ENCODE measurements at regions not wholly inside any gene's neighbourhood (a gene's known extent, or its start where the extent isn't known, plus 50 kb on each side); places are given as distances from the start of the nearest gene placed in this dataset.

DNA sequence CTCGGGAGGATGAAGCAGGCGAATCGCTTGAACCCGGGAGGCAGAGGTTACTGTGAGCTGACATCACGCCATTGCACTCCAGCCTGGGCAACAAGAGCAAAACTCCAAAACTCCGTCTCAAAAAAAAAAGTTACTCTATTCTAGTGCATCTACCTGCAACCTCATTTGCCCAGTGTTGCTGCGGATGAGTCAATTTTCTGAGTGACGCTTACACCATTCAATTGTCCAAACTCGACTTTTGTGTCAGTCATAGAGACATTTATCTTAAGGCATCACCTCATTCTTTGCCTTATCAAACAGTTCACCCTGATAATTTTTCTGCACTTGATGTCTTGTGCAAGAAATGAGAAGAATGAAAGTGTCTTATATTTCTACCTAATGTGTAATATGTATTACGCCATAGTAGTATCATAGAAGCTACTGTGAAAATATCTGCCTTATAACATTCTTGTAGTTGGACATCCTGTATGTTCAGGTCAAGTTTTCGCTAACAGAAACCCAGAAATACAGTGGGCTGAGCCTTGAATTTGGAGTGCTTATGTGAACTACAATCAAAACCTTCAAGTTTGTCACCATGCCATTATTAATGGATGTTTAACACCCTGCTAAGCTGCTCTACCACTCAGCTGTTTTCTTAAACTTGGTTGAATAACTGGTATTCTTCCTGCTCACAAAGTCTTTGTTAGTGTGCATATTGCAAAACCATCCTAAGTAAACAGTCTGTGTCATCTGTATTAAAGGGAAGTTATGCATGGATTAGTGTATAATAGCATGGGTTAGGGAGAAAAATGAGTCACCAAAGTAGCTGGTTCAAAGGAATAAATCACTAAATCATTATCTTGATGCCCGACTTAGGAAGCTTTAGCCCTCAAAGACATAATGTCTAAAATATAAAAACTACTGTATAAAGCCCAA lies 531.0 kb upstream of the NR2F2 start:
- peak; percentile 93 for DNase-seq (ENCODE audit: low read depth)
- in situ Hi-C loops (cut with HindIII; ENCODE audit: low pct_unique_long_range_greater_than_20kb, low sequenced_read_pairs), result no loop called here

DNA sequence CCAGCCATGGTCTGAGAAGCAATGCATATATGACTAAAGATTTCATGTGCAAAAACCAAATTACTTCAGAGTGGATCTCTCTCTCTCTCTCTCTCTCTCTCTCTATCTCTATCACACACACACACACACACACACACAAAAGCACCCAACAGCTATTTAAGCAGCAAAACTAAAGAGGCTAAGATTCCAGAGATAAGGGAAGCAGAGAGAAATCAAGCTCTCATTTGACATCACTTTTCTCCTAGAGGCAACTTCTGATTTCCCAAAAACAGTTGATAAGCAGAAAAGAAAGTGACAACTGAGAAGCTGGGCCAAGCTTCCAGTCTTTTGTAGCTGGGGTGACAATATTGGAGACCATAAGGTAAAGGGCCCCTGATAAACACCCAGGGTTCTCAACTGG lies 526.0 kb upstream of the NR2F2 start:
- in situ Hi-C loops (cut with HindIII; ENCODE audit: low pct_unique_long_range_greater_than_20kb, low sequenced_read_pairs), result no loop called here
- no peak for DNase-seq (ENCODE audit: low read depth)

DNA sequence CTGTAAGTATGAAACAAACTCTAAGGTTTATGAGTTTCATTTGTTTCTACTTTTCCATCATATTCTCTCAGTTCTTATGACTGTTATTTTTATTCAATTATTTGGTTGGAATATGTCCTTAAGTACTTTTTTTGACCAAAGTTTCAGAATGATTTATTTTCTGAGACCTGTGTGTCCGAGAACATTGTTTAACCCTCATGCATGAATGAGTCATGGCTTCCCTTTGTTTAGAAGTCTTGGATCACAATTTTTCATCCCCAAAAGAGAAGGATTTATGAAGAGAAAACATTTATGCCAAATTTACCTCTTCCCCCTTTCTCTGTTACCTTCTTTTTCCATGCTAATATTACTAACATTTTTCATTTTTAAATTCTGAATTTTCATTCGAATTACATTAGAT lies 518.0 kb upstream of the NR2F2 start:
- no peak for DNase-seq (ENCODE audit: low read depth)
- in situ Hi-C loops (cut with HindIII; ENCODE audit: low pct_unique_long_range_greater_than_20kb, low sequenced_read_pairs), result no loop called here

DNA sequence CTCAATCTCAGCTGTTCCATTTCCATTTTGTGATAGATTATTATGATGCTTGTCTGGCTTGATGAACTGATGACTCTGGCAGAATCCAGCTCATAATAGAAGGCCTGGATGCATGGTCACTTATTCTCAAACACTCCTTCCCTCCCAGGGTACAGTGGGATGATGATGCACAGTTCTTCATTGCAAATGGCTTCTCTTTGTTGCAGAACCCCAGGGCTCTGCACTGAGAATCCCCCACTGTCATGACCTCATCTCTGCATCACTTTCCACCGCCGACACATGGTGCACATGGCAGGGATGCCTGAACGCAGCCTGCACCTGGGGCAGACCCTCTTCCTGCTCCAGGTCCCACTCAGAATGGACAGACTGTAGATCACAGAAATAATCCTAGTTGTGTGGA lies 515.6 kb upstream of the NR2F2 start:
- in situ Hi-C loops (cut with HindIII; ENCODE audit: low pct_unique_long_range_greater_than_20kb, low sequenced_read_pairs), result no loop called here
- no peak for DNase-seq (ENCODE audit: low read depth)

DNA sequence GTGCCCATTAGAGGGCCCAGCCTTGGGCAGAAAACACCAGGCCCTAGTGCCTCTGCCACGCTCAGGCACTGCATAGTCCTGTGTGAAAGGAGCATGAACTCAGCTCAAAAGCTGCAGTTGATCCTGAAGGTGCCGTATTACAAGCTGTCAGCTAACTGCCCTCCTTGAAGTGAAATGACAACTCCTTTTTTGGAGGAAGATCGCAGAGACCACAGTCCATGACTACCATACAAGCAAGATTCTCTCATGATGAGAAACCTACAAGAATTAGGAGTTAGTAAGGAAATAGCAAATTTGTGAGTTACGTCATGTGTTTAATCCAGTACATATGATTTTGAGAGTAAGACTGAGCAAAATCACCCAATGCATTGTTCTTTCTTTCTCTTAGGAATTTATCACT lies 513.9 kb upstream of the NR2F2 start:
- in situ Hi-C loops (cut with HindIII; ENCODE audit: low pct_unique_long_range_greater_than_20kb, low sequenced_read_pairs), result no loop called here
- no peak for DNase-seq (ENCODE audit: low read depth)

DNA sequence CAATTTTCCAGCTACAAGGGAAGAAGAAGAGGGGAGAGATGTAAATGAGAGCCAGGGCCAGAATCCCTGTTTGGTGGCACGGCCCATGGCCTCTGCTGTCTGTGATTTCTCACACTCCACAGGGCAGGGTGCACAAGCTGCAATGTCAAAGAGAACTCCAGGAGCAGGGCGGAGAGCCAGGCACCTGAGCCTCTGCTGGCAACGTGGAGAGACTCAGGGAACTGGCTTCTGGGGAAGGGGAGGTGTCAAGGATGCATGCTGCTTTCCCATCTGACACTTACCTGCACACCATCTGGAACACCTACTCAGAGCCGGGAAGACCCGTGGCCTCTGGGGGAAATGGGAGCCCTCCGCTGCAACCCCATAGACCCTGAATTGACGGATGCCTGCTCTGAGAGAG lies 507.5 kb upstream of the NR2F2 start:
- DNase-seq (ENCODE audit: low read depth), result no peak
- in situ Hi-C loops (cut with HindIII; ENCODE audit: low pct_unique_long_range_greater_than_20kb, low sequenced_read_pairs), result no loop called here

DNA sequence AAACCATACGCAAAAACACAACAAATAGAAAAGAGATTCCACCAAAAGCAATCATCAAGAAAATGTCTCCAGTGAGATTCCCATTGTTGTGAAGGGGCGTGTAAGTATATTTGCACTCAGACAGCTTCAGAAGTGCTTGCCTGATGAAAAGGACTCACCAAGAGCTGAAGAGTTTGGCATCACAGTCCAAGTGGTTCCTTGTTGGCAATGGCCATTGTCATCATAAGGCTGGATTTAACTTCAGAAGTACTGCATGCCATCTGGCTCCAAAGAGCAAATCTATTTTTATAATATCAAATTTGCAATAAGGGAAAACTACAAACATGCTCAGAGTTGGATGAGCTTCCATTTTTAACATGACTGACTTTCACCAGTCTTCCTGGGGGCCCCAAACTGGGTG lies 505.3 kb upstream of the NR2F2 start:
- in situ Hi-C loops (cut with HindIII; ENCODE audit: low pct_unique_long_range_greater_than_20kb, low sequenced_read_pairs), result no loop called here
- DNase-seq (ENCODE audit: low read depth), result no peak

DNA sequence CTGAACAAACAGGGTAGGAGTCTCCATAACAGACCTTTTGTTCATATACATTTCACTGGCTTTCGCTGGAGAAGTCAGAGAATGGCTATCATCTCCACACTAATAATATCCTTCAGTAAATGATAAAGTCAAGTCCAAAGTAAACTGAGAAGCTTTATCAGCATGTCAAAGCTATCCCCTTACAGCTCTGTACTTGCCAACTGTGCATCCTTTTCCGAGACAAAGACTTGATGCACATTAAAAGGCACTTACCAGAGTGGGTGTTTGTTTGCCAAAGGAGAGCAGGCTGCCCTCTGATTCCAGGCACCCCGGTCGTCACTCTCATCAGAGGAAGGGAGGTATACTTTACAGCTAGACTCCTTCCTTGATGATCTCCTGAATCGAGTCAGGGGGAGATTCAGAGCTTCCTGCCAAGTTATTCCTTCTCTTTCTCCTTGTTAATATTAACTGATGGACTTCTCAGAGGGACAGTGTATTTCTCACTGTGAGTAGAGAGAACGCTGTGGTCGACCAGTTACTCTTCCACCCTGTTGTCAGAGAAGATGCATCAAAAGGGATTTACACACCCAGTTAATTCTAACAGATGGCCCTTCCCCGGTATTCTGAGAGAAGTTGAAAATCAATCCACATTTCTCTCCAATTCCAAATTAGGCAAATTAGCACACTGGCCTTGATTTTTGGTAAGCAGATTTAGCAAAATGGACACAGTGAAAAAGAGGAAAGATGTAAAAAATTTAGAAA lies 504.7 kb upstream of the NR2F2 start:
- DNase-seq (ENCODE audit: low read depth), result no peak

DNA sequence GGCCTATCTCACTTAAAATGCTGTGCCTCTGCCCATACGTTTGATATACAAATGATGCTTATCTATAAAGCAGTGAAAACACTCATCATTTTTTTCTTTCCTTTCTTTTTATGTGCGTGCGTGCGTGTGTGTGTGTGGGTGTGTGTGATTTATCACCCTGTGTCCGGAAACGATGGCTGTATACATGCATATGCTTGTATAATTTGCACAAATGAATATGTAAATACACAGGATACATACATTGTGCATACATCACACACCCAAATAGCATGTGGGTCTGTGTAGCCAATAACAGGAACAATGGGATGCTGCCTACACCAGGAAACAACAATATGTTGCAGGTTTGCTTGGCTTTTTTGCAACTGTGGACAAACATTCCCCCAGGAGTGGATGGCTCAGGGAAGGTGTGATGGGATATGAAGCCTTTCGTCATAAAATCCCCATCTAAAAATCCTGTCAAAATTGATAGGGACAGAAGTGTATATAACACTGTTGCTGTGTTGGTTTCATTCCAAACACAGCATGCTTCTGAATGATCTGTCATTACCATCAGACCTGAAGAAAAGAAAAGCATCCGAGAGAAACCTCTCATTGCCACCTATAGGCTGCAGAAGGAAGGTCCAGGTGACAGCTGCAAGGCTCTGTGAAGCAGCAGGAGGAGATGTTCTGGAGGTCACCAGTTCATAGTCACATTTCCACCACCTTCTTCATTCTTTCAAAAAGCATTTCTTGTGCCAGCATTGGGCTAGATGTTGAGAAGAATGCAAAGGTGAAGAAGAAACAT lies 503.9 kb upstream of the NR2F2 start:
- in situ Hi-C loops (cut with HindIII; ENCODE audit: low pct_unique_long_range_greater_than_20kb, low sequenced_read_pairs), result no loop called here
- DNase-seq (ENCODE audit: low read depth), result peak; percentile 29

More for the DNA sequence above, 504.7 kb upstream of the NR2F2 start:
- in situ Hi-C loops (cut with HindIII; ENCODE audit: low pct_unique_long_range_greater_than_20kb, low sequenced_read_pairs), result no loop called here

DNA sequence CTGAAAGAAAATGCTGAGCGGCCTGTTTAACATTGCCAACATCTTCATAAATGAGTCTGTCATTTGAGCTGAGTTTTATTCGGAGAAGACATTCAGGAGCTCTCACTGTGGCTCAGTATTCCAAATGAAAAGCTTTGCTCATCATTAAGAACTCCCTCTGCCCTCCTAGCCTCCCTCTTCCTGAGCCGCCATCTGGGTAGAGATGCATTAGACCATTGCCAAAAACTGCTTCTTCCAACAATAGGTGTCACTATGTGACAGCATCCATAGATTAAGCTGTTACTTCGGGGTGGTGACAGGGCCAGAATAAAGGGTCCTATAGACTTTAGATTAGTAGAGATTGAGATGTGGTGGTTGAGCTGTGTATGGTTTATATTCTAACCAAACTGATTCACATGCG lies 501.4 kb upstream of the NR2F2 start:
- DNase-seq (ENCODE audit: low read depth), result no peak
- in situ Hi-C loops (cut with HindIII; ENCODE audit: low pct_unique_long_range_greater_than_20kb, low sequenced_read_pairs), result no loop called here

DNA sequence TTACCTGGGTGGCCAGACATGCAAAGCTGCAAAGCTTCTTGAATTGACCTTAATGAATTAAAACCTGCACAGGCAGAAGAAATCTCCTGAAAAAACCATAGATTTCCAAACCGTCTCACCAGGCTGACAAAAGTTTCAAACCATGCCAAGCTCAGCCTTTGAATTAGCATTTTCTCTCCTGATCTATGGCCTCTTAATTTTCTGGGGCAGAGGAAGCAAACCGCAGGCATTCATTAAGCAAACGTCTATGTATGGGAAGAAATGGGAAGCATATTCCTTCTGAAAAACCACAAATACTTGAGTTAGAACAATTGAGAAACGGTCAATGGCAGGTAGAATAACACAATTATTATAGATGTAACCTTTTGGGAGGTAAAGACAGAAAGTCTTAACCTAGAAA lies 500.2 kb upstream of the NR2F2 start:
- no peak for DNase-seq (ENCODE audit: low read depth)
- in situ Hi-C loops (cut with HindIII; ENCODE audit: low pct_unique_long_range_greater_than_20kb, low sequenced_read_pairs), result no loop called here

DNA sequence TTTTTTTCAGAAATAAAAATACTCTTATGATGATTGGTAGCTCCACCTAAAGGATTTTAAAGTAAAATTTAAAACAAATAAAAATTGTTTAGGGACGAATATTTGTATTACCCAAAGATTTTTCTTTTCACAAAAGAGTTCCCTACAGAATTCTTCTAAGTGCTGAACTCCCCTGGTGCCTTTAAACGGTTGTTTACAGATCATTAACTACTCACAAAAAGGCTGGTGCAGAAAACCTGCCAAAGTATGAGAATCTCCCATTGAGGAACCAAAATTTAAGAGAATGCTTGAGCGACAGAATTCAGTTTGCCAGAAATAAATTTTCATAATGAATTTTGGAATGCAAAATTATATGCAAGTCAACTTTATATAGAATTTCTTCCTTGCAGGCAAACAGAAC lies 497.8 kb upstream of the NR2F2 start:
- in situ Hi-C loops (cut with HindIII; ENCODE audit: low pct_unique_long_range_greater_than_20kb, low sequenced_read_pairs), result no loop called here
- no peak for DNase-seq (ENCODE audit: low read depth)

DNA sequence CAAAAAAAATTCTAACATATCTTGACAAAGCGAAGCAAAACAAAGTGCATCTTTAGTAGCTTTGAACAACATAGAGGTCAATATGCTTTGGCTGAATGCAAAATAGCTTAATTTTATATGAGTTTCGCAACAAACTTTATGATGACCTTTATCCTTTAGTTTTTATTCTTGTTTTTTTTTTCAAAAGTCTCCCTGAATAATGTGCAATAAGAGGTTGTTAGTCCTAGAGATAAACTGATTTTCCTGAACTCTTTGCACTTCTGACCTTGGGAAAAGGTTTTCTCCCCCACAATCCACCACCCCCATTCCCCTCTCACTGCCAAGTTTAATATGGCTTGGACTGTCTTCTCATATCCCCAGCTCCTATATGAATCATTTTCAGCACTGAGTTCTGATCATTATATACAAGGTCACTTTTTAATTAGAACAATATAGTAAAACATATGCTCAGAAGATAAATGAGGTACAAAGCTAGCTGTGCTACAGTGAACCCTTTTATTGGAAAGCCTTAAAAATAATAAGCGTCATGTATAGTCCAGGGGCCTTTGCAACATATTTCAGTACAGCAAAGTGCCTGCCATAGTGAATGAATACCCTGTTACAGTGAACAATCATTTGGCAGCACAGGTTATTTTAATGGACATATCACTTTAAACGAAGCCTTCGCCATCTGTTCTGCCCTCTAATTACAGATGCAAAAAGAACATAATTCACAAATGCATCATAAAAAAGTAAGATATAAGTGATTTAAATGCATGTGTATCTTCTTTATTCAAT lies 496.3 kb upstream of the NR2F2 start:
- no peak for DNase-seq (ENCODE audit: low read depth)
- in situ Hi-C loops (cut with HindIII; ENCODE audit: low pct_unique_long_range_greater_than_20kb, low sequenced_read_pairs), result no loop called here

DNA sequence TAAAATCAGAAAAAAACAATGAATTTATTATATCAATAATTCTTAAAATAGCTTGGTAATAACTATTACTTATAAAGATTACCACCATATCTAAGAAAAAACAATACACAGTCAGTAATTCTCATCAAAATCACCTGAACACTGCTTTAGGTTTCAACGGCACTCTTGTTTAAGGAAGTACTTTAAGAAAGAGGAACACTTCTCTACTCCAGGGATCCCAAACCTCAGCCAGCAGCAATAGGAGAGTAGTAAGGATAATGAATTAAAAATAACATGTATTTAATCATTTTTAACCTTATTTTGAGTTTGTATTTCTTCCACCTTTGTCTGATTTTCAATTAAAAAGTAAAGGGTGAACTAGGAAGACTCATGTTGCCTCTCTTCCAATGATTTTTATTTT lies 494.0 kb upstream of the NR2F2 start:
- in situ Hi-C loops (cut with HindIII; ENCODE audit: low pct_unique_long_range_greater_than_20kb, low sequenced_read_pairs), result no loop called here
- DNase-seq (ENCODE audit: low read depth), result no peak

DNA sequence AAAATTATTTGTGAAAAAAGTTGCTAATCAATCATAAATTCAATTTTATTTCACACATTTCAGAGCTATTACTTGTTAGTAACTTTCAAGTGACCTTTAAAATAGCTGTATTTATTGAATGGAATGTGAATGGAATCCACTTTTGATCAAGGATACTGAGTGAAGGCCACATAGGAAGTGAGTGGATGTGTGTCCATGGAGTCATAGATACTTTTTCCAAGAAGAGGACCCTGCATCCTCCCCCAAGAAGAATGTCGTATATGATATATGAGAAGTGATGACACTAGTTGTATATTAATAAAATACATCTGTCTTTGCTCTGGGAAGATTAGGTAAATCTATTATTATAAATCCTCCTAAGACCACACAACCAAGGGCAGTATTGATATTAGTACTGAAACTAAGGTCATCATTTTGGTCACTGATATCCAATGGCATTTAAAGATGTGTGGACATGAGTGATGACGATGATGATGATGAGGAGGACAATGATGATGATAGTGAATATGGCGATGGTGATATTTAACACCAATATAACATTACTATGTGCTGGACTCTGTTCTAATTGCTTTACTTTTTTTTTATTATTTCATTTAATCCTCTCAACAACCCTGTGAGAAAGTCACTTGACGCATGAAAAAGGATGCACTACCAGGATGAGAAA lies 493.0 kb upstream of the NR2F2 start:
- no peak for DNase-seq (ENCODE audit: low read depth)
- in situ Hi-C loops (cut with HindIII; ENCODE audit: low pct_unique_long_range_greater_than_20kb, low sequenced_read_pairs), result no loop called here

DNA sequence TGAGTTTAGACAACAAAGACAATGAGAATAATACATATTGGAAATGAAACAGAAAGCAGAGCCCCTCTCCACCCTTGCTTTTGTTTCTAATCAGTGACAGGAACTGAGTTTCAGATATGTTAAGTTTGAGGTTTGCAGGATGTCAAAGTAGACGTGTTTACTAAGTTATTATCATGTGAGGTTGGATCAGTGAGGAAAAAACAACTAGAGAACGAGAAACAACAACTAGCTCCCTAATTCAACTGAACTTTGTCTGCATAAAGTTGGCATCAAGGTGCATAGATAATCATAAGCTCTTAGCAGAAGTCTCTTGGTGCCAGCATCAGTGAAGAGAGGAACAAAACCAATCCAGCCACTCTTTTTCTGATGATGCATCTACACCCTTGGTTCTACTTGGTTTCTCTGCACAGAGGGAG lies 491.1 kb upstream of the NR2F2 start:
- in situ Hi-C loops (cut with HindIII; ENCODE audit: low pct_unique_long_range_greater_than_20kb, low sequenced_read_pairs), result no loop called here
- no peak for DNase-seq (ENCODE audit: low read depth)

DNA sequence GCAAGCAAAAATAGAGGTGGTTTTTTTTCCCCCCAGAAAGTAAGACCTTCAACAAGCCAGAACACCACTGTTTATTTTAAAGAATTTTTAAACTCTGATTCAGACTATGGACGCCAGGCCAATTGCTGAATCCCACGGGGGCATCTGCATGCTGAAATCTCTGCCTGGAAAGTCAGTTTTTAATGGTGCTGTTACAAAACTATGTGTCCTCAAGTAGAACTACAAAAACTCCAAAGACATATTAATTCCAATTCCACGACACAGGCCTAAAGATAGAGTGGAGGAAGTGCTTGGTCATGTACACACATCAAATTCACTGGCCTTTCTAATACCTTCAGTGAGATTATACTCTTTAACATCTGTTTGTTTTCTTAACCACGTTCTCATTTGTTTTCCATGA lies 490.5 kb upstream of the NR2F2 start:
- in situ Hi-C loops (cut with HindIII; ENCODE audit: low pct_unique_long_range_greater_than_20kb, low sequenced_read_pairs), result no loop called here
- peak; percentile 53 for DNase-seq (ENCODE audit: low read depth)

DNA sequence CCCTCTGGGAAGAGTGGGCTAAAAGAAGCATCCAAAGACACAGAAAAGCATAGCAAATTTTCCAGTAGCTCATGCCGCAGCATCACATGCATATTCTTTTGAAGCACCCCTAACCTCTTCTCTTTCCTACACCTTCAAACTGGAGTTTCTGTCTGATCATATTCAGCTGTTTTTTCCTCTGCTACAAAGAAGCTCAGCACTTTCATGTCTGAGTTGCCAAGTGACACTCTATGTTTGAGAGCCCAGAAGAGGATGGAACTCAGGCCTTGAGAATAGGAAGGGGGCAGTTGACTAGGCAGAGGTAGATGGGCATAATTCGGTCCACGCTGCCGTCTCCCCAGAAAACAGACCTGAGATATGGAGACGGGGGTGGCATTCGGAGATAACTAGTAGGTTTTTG lies 489.6 kb upstream of the NR2F2 start:
- in situ Hi-C loops (cut with HindIII; ENCODE audit: low pct_unique_long_range_greater_than_20kb, low sequenced_read_pairs), result no loop called here
- DNase-seq (ENCODE audit: low read depth), result no peak

Data from Caki2 (cell line).